ENCODE measurements at regions not wholly inside any gene's neighbourhood (a gene's known extent, or its start where the extent isn't known, plus 50 kb on each side); places are given as distances from the start of the nearest gene placed in this dataset.
A peak's percentile ranks its signal among the peaks of the same experiment; 100 is the strongest.

DNA sequence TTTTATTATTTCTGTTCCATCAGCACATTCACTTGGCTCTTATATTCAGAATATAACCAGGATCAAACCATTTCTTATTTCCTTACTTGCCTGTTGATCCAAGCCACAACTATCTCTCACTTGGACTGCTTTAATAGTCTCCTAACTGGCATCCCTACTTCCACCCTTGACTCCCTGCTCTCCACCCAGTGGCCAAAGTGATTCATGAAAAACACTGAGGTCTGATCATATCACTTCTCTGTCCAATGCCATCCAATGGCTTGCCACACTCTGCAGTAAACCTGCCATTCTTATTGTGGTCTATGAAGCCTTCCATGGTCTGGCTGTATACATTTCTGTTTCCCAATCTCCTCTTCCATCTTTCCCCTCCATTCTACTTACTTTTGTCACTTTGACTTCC is 576.1 kb downstream of the PDCD6IP start:
- DNase-seq, result no peak

DNA sequence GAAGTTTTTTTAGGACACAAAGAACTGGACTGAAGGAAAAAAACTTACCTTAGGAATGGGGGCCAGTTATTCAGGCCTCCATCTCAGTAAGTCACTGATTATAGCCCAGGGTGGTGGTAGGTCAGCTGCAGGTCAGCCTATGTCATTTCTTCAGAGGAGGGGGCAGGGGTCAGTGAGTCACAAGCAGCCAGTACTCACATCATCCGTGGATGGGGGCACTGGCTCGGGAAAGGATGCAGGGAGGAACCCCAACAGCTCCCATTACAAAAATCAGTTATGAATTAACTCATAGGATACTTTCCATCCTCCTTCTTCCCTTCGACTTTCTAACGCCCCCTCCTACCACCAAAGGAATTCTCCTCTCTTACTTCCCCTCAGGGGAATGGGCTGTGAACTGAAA is 578.3 kb downstream of the PDCD6IP start:
- no peak for DNase-seq

DNA sequence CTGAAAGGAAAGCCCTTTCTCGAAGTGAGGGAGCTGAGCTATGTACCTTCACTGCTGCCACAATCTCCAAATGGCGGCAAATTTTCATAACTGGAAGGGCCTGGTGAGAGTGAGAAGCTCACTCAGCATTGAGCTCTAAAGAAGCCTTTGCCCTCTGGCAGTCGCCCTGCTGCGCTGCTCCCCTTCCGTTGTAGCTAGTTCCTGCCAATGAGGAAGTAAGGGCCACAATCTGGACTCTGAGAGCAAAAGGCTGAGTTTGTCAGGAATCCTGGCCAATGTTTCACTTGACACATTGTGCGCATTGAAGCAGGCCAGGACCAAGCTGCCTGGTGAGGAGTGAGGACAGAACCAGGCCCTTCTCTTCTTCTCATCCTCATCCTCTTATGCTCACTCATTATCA is 579.5 kb downstream of the PDCD6IP start:
- DNase-seq, result no peak

DNA sequence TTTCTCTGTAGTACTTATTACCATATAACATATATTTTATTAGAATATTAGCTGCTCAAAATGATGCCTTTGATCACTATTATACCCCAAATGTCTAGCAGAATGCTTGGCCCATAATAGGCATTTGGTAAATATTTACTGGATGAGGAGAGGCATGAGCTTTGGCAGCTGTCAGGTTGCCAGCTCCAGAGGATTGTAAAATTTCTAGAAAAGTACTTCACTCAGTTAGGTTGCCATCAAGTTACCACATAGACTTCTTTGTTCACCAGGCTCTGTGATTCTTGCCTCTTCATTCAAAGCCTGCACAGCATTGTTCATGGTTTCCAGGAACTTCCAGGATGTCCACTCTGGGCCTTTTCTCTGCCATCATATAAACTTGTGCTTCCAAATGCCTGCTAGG is 582.8 kb downstream of the PDCD6IP start:
- DNase-seq, result no peak

DNA sequence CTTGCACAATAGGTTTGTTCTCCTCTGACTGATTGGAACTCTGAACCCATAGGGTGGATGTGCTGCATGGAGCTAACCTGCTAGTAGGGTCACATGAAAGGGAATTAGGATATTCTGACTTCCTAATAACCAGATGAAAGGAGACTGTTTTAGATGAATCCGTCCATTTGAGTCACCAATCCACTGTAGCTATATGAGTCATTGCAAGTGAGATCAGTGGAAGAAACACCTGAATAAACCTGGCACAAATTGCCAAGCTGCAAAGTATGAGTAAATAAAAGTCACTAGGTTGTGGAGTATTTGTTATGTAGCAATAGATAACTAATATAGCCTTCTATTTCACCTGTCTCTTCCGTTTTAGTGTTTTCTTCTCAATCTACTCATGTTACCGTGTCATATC is 584.4 kb downstream of the PDCD6IP start:
- DNase-seq, result no peak

DNA sequence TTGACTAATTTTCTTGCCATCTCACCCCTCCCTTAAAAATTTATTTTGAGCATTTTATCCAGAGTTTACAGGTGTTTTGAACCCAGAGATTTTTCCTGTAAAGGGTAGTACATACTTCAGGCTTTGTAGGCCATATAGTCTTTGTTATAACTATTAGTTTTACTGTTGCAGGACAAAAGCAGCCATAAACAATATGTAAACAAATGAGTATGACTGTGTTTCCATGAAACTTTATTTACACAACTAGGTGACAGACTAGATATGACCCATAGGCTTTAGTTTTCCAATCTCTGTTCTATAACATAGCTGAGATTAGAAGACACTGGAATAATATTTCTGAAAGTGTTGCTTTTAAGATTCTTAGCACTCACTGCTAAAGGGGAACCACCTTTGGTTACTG is 587.9 kb downstream of the PDCD6IP start:
- no peak for DNase-seq

DNA sequence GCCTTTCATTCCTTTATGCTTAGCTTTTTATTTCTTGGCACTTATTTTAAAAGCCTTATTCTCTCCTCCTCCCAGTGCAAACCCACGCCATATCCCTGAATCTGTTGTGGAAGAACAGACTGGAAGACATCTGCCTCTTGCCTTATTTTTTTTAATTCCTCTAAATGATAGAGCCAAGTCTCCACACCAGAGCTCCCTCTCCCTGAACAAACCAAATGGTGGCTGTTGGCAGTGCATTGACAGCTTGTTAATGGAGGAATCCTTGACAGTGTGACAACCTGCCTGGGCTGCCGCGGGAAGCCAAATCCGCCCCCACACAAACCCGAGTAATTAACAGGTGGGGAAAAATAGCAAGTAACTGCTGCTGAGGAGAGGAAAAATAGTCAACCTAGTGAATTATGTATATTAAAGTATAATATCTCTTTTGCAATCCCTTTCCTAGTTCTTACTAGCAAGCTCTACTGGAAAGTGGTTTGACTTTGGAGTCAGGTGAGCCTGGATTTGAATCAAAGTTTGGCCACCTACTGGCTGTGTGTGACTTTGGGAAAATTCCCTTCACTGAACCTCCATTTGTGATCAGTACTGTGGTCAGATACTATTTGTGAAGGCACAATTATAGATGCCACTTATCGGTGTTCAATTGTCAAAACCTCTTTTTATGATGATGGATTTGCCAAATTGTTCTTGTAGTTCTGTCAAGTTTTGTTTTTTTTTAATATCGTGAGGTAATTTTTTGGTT is 589.6 kb downstream of the PDCD6IP start:
- DNase-seq, result no peak

DNA sequence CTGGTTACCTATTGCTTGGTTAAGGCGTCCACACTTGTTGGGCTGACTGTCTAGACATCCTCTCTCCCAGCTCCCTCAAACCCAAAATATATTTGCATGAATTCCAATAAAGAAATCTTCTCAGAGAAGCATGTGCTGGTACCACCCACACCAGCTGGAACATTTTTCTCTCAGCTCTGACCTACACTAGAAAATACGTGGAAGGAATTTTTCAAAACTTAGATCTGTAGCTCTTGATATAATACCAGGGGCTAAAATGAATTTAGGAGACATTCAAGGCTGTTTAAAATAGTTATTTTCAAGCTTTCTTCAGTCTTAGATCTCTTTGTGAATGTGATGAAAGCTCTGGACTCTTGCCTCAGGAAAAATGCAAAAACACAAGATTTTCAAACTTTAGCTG is 590.4 kb downstream of the PDCD6IP start:
- DNase-seq, result no peak

DNA sequence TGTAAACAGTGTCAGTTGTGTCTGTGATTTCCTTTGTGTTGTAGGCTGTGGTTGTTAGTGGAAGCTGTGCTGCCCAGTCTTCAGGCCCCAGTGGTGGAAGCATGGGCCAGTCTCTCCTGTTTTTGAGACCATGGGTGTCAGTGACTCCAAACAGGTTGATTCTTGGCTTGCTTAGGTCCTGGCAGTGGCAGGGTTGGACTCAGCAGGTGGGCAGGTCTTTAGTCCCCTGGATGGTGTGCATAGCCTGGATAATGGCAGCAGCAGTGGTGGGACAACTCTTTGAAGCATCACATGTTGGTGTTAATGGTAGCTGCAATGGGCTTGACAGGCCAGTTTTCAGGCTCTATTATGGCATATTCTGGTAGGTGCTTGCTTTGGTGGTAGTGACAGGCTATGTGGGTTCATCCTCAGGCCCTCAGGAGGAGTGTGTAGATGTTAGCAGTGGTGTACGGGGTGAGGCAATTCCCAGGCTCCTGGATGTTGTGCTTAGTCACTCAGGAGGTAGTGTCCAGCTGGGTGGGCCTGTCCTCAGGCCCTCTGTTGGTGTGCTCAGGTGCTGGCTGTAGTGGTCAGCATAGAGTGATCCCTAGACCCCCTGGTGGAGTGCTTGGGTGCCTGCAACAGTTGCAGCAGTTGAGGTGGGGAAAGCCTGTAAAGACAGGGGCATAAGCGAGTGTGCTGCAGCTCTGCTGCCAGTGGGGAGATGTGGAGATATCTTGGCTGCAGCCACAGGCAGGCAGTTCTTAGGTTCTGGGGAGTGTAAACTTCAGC is 596.7 kb downstream of the PDCD6IP start:
- no peak for DNase-seq

DNA sequence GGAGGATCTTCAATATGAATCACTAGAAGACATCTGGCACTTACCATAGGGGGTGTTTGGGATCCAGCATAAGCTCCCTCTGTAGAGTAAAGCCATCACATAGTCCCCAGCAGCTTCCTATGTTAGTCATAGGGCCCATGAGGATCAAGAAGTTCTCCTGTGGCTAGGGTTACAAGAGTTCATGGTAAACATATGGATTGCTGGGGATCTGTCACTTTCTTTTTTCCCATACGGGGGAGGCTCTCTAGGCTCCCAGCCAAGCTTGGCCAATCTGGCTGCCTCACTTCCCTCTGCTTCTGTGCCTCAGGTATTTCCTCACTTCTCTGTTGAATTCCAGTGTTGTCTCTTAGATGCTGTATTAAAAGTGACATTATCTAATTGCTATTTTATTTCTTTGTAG is 597.9 kb downstream of the PDCD6IP start:
- no peak for DNase-seq

DNA sequence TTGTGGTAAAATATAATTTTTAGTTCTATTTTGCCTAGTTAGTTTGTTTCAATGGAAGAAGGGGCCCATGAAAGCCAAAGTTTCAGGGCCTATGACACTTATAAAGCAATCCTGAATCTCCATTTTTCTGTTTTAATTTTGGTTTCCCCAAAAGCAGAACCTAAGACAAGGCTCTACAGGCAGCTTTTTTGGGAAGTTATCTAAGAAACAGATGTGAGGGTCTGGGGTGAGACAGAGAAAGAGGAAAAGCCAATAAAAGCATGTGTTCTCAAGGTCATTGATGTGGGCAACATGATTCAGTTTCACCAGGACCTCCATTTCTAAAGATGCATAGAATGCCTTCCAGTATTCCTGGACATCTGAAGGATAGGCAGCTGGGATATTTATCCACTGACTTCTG is 598.5 kb downstream of the PDCD6IP start:
- DNase-seq, result no peak

DNA sequence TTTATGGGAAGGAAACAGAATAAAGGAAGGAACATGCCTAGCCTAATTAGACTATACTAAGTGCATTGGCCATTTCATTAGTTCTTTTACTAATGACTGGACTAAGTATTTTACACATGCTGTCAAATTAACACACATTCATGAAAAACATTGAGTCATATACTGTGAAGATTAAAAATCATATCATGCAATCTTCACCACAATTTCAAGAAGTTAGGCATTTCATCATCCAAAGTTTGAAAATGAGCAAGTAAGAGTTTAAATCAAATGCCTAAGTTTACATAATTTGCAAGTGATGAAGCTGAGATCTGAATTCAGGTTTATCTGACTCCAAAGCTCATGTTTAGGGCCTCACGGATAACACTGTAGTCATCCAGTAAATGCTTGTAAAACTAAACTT is 601.0 kb downstream of the PDCD6IP start:
- DNase-seq, result no peak

DNA sequence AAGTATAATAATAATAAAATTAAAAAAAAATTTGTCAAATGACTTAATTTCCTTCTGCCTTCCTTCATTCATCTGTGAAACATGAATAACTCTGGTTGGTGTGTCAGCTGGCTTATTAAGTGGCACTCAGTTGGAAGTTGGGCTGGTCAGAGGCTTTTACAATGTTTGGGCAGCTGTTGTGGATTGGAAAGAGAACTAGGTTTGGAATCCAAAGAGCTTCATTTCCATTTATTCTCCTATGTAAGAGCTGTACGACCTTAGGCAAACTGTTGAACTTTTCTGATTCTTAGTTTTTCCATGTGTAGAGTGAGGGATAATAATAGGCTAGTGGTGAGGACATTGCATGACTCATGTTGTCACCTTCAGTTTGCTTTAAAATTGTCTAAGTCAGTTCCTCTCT is 606.7 kb downstream of the PDCD6IP start:
- DNase-seq, result no peak

DNA sequence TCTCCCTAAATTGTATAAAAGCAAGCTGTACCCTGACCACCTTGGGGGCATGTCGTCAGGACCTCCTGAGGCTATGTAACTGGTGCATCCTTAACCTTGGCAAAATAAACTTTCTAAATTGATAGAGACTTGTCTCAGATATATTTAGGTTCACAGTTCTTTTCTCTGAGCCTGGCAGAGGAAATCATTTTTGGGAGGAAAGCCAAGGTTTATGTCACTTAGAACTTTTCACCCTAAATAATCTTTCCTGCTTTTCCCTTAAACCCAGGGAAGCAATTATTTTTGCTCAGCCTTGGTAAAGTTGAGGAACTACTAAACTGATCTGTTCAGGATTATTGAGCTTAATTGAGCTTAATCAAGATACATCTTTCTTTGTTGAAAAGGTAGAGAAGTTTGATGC is 608.9 kb downstream of the PDCD6IP start:
- DNase-seq, result no peak

DNA sequence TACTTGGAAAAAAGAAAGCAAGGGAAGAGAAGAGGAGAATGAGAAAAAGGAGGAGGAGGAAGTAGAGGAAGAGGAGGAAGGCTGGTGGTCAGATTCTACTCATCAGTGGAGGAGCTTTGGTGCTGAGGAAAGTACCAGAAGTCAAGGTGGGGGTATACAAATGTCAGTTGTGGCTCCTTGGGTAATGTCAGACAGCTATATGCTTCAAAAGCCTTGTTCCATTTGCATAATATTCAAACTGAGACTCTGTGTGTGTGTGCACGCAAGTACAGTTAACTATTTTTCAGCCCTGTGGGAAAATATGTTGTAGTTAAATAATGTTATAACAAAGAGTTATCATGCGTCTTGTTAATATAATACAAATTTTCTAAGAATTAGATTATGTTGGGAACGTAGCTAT is 609.7 kb downstream of the PDCD6IP start:
- DNase-seq, result no peak

DNA sequence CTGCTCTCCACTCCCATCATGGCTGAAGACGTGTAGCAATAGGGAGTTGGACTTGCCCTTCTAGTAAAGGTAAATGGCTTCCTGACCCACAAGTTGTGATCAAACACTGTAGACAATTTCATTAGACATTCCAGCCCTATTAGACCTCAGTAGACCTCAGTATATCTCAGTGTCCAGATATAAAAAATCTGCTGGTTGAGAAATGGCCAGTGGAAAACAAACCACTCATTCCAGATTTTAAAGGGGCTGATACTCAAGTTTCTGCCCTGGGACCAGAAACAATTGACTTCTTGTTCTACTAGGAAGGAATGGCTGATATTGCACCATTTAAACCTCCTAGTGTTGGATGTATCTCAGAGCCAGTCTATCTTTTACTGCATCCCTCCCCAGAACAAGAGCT is 613.2 kb downstream of the PDCD6IP start:
- DNase-seq, result no peak

DNA sequence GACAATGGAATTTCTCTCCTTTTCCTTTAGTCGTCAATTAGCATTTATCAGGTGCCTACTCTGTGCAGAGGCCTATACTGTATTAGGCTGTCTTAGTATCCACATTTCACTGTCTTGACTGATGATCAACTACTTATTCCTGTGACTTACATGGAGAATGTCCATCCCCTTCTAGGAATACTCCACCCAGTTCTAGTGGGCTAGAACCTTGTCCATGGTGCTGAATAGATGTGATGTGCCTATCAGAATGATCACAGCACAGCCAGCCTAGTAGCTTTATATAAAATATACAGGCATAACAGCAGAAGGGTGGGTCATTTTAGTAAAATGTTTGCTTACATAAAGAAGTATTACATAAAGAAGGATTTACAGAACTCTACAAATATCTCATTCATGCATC is 621.4 kb downstream of the PDCD6IP start:
- peak in 1 of 2 donors; percentile 6 for DNase-seq

DNA sequence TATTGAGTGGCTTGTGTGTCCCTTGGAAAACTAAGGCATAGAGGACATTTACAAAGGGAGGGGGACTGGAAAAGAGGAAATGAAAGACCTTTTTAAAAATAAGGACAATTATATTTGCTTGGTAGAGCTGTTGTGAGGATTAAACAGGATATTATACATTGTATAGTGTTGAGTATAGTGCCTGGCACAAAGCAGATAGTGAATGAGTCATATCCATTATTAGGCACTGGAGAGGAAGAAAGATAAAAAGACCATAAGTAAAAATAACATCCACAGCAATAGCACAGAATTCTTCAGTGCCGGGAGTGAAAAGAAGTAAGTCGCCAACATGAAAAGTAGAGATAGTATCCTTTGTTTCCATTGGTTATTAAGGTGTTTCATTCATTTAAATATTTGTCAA is 623.3 kb downstream of the PDCD6IP start:
- no peak for DNase-seq

DNA sequence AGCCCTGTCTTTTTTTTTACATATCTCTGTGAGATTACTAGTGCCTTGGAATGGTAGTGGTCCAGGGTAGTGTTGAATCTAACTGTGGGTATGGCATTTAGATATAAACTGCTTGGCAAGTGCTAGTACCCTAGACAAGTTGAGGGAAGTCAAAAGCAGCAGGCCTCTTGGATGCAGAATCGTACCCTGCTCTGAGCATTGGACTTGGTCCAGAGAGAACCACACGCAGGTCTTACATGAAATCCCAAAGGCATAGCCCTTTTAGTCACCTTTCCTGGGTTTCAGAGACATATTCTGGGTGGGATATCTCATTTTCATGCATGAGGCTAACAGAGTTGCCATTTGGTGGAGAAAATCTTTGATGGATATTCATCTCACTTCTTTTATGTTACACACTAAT is 641.4 kb downstream of the PDCD6IP start:
- no peak for DNase-seq

DNA sequence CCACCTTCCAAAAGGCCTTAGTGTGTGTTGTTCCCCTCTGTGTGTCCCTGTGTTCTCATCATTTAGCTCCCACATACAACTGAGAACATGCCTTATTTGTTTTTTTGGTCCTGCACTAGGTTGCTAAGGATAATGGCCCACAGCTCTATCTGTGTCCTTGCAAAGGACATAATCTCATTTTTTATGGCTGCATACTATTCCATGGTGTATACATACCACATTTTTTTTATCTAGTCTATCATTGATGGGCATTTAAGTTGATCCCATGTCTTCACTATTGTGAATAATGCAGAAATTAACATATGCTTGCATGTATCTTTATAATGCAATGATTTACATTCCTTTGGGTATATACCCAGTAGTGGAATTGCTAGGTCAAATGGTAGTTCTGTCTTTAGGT is 645.7 kb downstream of the PDCD6IP start:
- DNase-seq, result no peak

DNA sequence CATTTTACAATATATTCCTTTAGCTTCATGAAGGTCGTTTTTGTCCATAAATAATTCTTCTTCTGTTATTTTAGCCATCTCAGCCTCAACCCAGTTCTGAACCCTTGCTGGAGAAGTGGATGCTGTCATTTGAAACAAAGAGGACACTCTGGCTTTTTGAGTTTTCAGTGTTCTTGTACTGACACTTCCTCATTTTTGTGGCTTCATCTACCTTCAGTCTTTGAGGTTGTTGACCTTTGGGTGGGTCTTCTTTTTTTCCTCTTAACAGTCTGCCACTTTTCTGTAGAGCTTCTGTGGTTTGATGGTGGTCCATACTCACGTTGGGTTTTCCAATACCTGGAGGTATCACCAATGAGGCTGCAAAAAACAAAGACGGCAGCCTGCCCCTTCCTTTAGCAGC is 650.9 kb downstream of the PDCD6IP start:
- no peak for DNase-seq

DNA sequence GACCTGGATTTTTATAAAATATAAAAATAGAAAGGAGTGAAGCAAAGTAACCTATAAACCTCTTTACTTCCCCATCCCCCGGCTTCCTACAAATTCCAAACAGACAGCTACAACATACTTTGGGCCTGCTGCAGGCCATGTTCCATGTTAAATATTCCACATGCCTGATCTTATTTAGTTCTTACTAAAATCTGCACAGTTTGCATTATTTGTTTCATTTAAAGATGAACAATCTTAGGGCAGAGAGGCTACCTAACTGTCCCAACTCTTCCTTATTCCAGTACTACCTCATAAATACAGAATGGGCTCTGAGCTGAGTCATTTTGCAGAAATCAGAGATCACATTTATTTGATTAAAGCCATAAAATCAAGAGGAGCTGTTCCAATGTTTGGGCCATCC is 665.0 kb downstream of the PDCD6IP start:
- DNase-seq, result no peak

DNA sequence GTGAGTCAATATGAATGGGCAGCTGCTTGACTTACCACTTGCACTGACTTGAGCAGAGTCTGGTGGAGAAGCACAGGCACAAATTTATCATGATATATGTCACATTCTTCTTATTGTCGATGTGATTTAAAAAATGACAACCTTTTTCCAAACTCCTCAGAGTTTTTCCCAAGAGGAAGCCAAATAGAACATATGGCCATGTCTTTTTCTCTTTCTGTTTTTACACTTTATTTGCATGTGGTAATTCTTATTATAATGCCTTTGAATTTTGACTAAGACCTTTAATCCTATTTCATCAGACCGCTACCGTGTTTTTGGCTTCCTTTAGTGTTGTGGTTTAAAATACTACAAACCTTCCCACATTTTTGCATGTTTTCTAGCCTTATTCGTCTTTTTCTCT is 666.2 kb downstream of the PDCD6IP start:
- DNase-seq, result no peak

DNA sequence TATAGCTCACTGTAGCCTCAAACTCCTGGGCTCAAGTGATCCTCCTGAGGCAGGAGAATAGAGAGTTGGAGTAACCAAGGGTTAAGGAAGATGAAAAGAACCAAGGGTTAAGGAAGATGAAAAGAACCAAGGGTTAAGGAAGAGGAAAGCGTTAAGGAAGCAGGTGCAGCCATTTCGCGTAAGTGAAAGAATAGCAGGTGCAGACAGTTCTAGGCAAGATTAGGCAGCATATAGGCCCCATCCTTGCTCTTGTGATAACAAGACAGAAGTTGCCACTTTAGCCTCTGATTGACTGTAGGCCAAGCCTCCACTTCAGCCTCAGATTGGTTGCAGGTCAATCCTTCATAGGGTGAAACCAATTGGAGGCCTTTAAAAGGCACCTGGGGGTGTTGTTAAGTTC is 677.4 kb downstream of the PDCD6IP start:
- DNase-seq, result no peak

Data from right lung (tissue), 2 donors.